ENCODE measurements at regions not wholly inside any gene's neighbourhood (a gene's known extent, or its start where the extent isn't known, plus 50 kb on each side); places are given as distances from the start of the nearest gene placed in this dataset.

GRCh38 chr18:30455741-30456140 lies 586.8 kb downstream of the DSC3 start:
- H3K9me3 ChIP-seq (ENCODE audit: low read depth), result no peaks in the 10 kb centered on the region
- peak overlapping the region; percentile 24 for H2AFZ ChIP-seq (replicated peaks)
- H3K4me1 ChIP-seq, result no peaks in the 10 kb centered on the region
- H3K9ac ChIP-seq, result no peak overlapping the region
- H3K4me3 ChIP-seq, result no peak overlapping the region
- Mint-ChIP-seq H3K27ac (no peak overlapping the region), H3K4me3 (no peak overlapping the region), H3K9me3 (no peaks in the 10 kb centered on the region), H3K36me3 (no peaks in the 10 kb centered on the region), H3K27me3 (ENCODE audit: insufficient read depth, low read depth) (peaks cover 2% of the 10 kb centered on the region), H3K4me1 (no peaks in the 10 kb centered on the region)
- DNase-seq (ENCODE audit: low spot score), result no peak
- no peak for TF ChIP-seq EZH2phosphoT487 (IDR thresholded peaks at IDR 0.05)
- no peak for TF ChIP-seq EZH2 (IDR thresholded peaks at IDR 0.05)
- TF ChIP-seq CTCF (IDR thresholded peaks at IDR 0.05), result no peak
- no peak overlapping the region for H3K4me2 ChIP-seq
- no peaks in the 10 kb centered on the region for H3K27me3 ChIP-seq
- no peaks in the 10 kb centered on the region for H3F3A ChIP-seq (ENCODE audit: low read depth)
- H3K79me2 ChIP-seq (ENCODE audit: low read depth), result no peaks in the 10 kb centered on the region
- H3K27ac ChIP-seq, result no peak overlapping the region
- H3K36me3 ChIP-seq, result no peaks in the 10 kb centered on the region
- no peaks in the 10 kb centered on the region for H4K20me1 ChIP-seq (ENCODE audit: low read depth)

- H3K4me3 Mint-ChIP-seq, result no peak overlapping the region
- Histone ChIP-seq H3K4me2 (no peak overlapping the region), H4K20me1 (ENCODE audit: low read depth) (no peaks in the 10 kb centered on the region), H3K79me2 (ENCODE audit: low read depth) (no peaks in the 10 kb centered on the region), H3K27me3 (no peaks in the 10 kb centered on the region), H3K4me1 (no peaks in the 10 kb centered on the region), H3K27ac (no peak overlapping the region), H3K9me3 (ENCODE audit: low read depth) (no peaks in the 10 kb centered on the region), H3K9ac (no peak overlapping the region), H3F3A (ENCODE audit: low read depth) (no peaks in the 10 kb centered on the region), H2AFZ (replicated peaks) (no peak overlapping the region), H3K36me3 (no peaks in the 10 kb centered on the region), H3K4me3 (no peak overlapping the region)
- no peak for DNase-seq (ENCODE audit: low spot score)
- H3K36me3 Mint-ChIP-seq, result no peaks in the 10 kb centered on the region
- H3K9me3 Mint-ChIP-seq, result no peaks in the 10 kb centered on the region
- H3K4me1 Mint-ChIP-seq, result no peaks in the 10 kb centered on the region
- H3K27me3 Mint-ChIP-seq (ENCODE audit: insufficient read depth, low read depth), result peaks cover 2% of the 10 kb centered on the region
- no peak overlapping the region for H3K27ac Mint-ChIP-seq
- TF ChIP-seq CTCF (IDR thresholded peaks at IDR 0.05) (no peak), EZH2 (IDR thresholded peaks at IDR 0.05) (no peak), EZH2phosphoT487 (IDR thresholded peaks at IDR 0.05) (no peak)
Measured at GRCh38 chr18:30454920-30455319, 587.6 kb downstream of the DSC3 start.

GRCh38 chr18:30451981-30452380 lies 590.6 kb downstream of the DSC3 start:
- H3K9me3 Mint-ChIP-seq, result no peaks in the 10 kb centered on the region
- Histone ChIP-seq H4K20me1 (ENCODE audit: low read depth) (no peaks in the 10 kb centered on the region), H3F3A (ENCODE audit: low read depth) (no peaks in the 10 kb centered on the region), H3K9ac (no peak overlapping the region), H3K36me3 (no peaks in the 10 kb centered on the region), H3K4me3 (no peak overlapping the region), H3K4me1 (peaks cover 7% of the 10 kb centered on the region), H3K27me3 (no peaks in the 10 kb centered on the region), H3K9me3 (ENCODE audit: low read depth) (no peaks in the 10 kb centered on the region), H3K79me2 (ENCODE audit: low read depth) (no peaks in the 10 kb centered on the region), H3K27ac (no peak overlapping the region), H3K4me2 (no peak overlapping the region), H2AFZ (replicated peaks) (no peak overlapping the region)
- H3K27me3 Mint-ChIP-seq (ENCODE audit: insufficient read depth, low read depth), result peaks cover 2% of the 10 kb centered on the region
- TF ChIP-seq EZH2 (IDR thresholded peaks at IDR 0.05) (no peak), EZH2phosphoT487 (IDR thresholded peaks at IDR 0.05) (no peak), CTCF (IDR thresholded peaks at IDR 0.05) (no peak)
- no peak overlapping the region for H3K4me3 Mint-ChIP-seq
- H3K4me1 Mint-ChIP-seq, result no peaks in the 10 kb centered on the region
- no peak for DNase-seq (ENCODE audit: low spot score)
- H3K36me3 Mint-ChIP-seq, result no peaks in the 10 kb centered on the region
- H3K27ac Mint-ChIP-seq, result no peak overlapping the region

- Mint-ChIP-seq H3K27me3 (ENCODE audit: insufficient read depth, low read depth) (peaks cover 2% of the 10 kb centered on the region), H3K4me3 (no peak overlapping the region), H3K9me3 (no peaks in the 10 kb centered on the region), H3K27ac (no peak overlapping the region), H3K4me1 (no peaks in the 10 kb centered on the region), H3K36me3 (no peaks in the 10 kb centered on the region)
- Histone ChIP-seq H3K9ac (no peak overlapping the region), H3F3A (ENCODE audit: low read depth) (no peaks in the 10 kb centered on the region), H3K36me3 (no peaks in the 10 kb centered on the region), H3K27me3 (no peaks in the 10 kb centered on the region), H4K20me1 (ENCODE audit: low read depth) (no peaks in the 10 kb centered on the region), H3K4me1 (peaks cover 7% of the 10 kb centered on the region), H3K27ac (no peak overlapping the region), H2AFZ (replicated peaks) (no peak overlapping the region), H3K9me3 (ENCODE audit: low read depth) (no peaks in the 10 kb centered on the region), H3K4me3 (no peak overlapping the region), H3K4me2 (no peak overlapping the region), H3K79me2 (ENCODE audit: low read depth) (no peaks in the 10 kb centered on the region)
- no peak for DNase-seq (ENCODE audit: low spot score)
- no peak for TF ChIP-seq CTCF (IDR thresholded peaks at IDR 0.05)
- TF ChIP-seq EZH2phosphoT487 (IDR thresholded peaks at IDR 0.05), result no peak
Measured at GRCh38 chr18:30450927-30451326, 591.6 kb downstream of the DSC3 start.
